ENCODE measurements at regions not wholly inside any gene's neighbourhood (a gene's known extent, or its start where the extent isn't known, plus 50 kb on each side); places are given as distances from the start of the nearest gene placed in this dataset.

DNA sequence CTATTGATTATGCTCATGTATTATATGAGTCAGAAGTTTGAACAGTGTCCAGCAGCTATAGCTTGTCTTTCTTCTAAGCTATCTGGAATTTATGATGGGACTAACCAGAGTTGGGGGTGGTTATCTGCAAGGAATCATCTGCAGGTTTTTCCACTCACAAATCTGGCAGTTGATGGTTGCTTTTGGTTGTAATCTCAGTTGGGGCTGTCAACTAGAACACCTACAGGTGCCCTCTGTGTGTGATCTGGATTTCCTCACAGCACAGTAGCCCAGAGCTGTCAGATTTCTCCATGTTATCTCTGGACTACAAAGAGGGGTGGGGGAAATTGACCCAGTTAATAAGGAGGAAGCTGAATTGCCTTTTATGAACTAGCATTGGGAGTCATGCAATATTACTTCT lies 51.4 kb upstream of the MAP9 start:
- TF ChIP-seq, protein P1, sequence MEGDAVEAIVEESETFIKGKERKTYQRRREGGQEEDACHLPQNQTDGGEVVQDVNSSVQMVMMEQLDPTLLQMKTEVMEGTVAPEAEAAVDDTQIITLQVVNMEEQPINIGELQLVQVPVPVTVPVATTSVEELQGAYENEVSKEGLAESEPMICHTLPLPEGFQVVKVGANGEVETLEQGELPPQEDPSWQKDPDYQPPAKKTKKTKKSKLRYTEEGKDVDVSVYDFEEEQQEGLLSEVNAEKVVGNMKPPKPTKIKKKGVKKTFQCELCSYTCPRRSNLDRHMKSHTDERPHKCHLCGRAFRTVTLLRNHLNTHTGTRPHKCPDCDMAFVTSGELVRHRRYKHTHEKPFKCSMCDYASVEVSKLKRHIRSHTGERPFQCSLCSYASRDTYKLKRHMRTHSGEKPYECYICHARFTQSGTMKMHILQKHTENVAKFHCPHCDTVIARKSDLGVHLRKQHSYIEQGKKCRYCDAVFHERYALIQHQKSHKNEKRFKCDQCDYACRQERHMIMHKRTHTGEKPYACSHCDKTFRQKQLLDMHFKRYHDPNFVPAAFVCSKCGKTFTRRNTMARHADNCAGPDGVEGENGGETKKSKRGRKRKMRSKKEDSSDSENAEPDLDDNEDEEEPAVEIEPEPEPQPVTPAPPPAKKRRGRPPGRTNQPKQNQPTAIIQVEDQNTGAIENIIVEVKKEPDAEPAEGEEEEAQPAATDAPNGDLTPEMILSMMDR (IDR thresholded peaks at IDR 0.05 in 4 of 5, conservative IDR thresholded peaks at IDR 0.05 in 1 of 5): no peak
- no peak for TF ChIP-seq POLR2A (IDR thresholded peaks at IDR 0.05)

Data from gastrocnemius medialis (tissue), 4 donors.